ENCODE measurements at regions not wholly inside any gene's neighbourhood (a gene's known extent, or its start where the extent isn't known, plus 50 kb on each side); places are given as distances from the start of the nearest gene placed in this dataset.

GRCh38 chr4:181424362-181425016 is 818.7 kb upstream of the TENM3 start:
- Histone ChIP-seq H3K9ac (ENCODE audit: insufficient read depth in 1 of 2, low read length in 2 of 2) (no peak overlapping the region), H3K27ac (ENCODE audit: low read depth in 1 of 2, low read length in 1 of 2) (no peak overlapping the region), H3K27me3 (ENCODE audit: control insufficient read depth in 3 of 3, insufficient read depth in 3 of 3, low read length in 2 of 3) (no peaks in the 10 kb centered on the region), H3K36me3 (ENCODE audit: control insufficient read depth in 4 of 4, insufficient read depth in 4 of 4, low read length in 4 of 4) (no peaks in the 10 kb centered on the region), H3K4me3 (no peak overlapping the region), H3K9me3 (ENCODE audit: control insufficient read depth in 4 of 4, insufficient read depth in 3 of 4, low read length in 3 of 4) (no peaks in the 10 kb centered on the region), H3K4me1 (ENCODE audit: control insufficient read depth in 5 of 5, insufficient read depth in 5 of 5, low read length in 5 of 5) (no peaks in the 10 kb centered on the region)
- DNase-seq (no peak), ATAC-seq (ENCODE audit: insufficient read depth, low FRiP score) (no peak)
- 82 to 84% methylated on average over 2 of the region's 2 CpGs for WGBS, 2 donors
- TF ChIP-seq CTCF (IDR thresholded peaks at IDR 0.05; ENCODE audit: control extremely low read depth, extremely low read depth), result no peak

GRCh38 chr4:181427076-181427475 is 816.1 kb upstream of the TENM3 start:
- Histone ChIP-seq H3K9me3 (ENCODE audit: control insufficient read depth in 4 of 4, insufficient read depth in 3 of 4, low read length in 3 of 4) (no peaks in the 10 kb centered on the region), H3K27ac (ENCODE audit: low read depth in 1 of 2, low read length in 1 of 2) (no peak overlapping the region), H3K9ac (ENCODE audit: insufficient read depth in 1 of 2, low read length in 2 of 2) (no peak overlapping the region), H3K4me3 (no peak overlapping the region), H3K27me3 (ENCODE audit: control insufficient read depth in 3 of 3, insufficient read depth in 3 of 3, low read length in 2 of 3) (no peaks in the 10 kb centered on the region), H3K36me3 (ENCODE audit: control insufficient read depth in 4 of 4, insufficient read depth in 4 of 4, low read length in 4 of 4) (no peaks in the 10 kb centered on the region), H3K4me1 (ENCODE audit: control insufficient read depth in 5 of 5, insufficient read depth in 5 of 5, low read length in 5 of 5) (no peaks in the 10 kb centered on the region)
- WGBS, 2 donors, result 62 to 69% methylated on average over 3 of the region's 3 CpGs
- ATAC-seq (ENCODE audit: insufficient read depth, low FRiP score), result no peak
- no peak for DNase-seq
- no peak for TF ChIP-seq CTCF (IDR thresholded peaks at IDR 0.05; ENCODE audit: control extremely low read depth, extremely low read depth)

GRCh38 chr4:181431006-181431405 is 812.2 kb upstream of the TENM3 start:
- ATAC-seq (ENCODE audit: insufficient read depth, low FRiP score) (no peak), DNase-seq (no peak)
- H3K27ac ChIP-seq (ENCODE audit: low read depth in 1 of 2, low read length in 1 of 2), result no peak overlapping the region
- H3K9me3 ChIP-seq (ENCODE audit: control insufficient read depth in 4 of 4, insufficient read depth in 3 of 4, low read length in 3 of 4), result no peaks in the 10 kb centered on the region
- H3K9ac ChIP-seq (ENCODE audit: insufficient read depth in 1 of 2, low read length in 2 of 2), result no peak overlapping the region
- H3K4me3 ChIP-seq, result no peak overlapping the region
- H3K36me3 ChIP-seq (ENCODE audit: control insufficient read depth in 4 of 4, insufficient read depth in 4 of 4, low read length in 4 of 4), result no peaks in the 10 kb centered on the region
- H3K27me3 ChIP-seq (ENCODE audit: control insufficient read depth in 3 of 3, insufficient read depth in 3 of 3, low read length in 2 of 3), result no peaks in the 10 kb centered on the region
- WGBS, 2 donors, result 40 to 48% methylated on average over 1 of the region's 1 CpG
- no peak for TF ChIP-seq CTCF (IDR thresholded peaks at IDR 0.05; ENCODE audit: control extremely low read depth, extremely low read depth)
- H3K4me1 ChIP-seq (ENCODE audit: control insufficient read depth in 5 of 5, insufficient read depth in 5 of 5, low read length in 5 of 5), result no peaks in the 10 kb centered on the region

GRCh38 chr4:181431661-181432060 is 811.5 kb upstream of the TENM3 start:
- WGBS, 2 donors, result 79 to 81% methylated on average over 3 of the region's 3 CpGs
- no peak for TF ChIP-seq CTCF (IDR thresholded peaks at IDR 0.05; ENCODE audit: control extremely low read depth, extremely low read depth)

More at GRCh38 chr4:181431661-181432060, 811.5 kb upstream of the TENM3 start:
- Histone ChIP-seq H3K27me3 (ENCODE audit: control insufficient read depth in 3 of 3, insufficient read depth in 3 of 3, low read length in 2 of 3) (no peaks in the 10 kb centered on the region), H3K9me3 (ENCODE audit: control insufficient read depth in 4 of 4, insufficient read depth in 3 of 4, low read length in 3 of 4) (no peaks in the 10 kb centered on the region), H3K9ac (ENCODE audit: insufficient read depth in 1 of 2, low read length in 2 of 2) (no peak overlapping the region), H3K4me1 (ENCODE audit: control insufficient read depth in 5 of 5, insufficient read depth in 5 of 5, low read length in 5 of 5) (no peaks in the 10 kb centered on the region), H3K27ac (ENCODE audit: low read depth in 1 of 2, low read length in 1 of 2) (no peak overlapping the region), H3K36me3 (ENCODE audit: control insufficient read depth in 4 of 4, insufficient read depth in 4 of 4, low read length in 4 of 4) (no peaks in the 10 kb centered on the region), H3K4me3 (no peak overlapping the region)
- ATAC-seq (ENCODE audit: insufficient read depth, low FRiP score) (no peak), DNase-seq (no peak)
